ENCODE measurements at regions not wholly inside any gene's neighbourhood (a gene's known extent, or its start where the extent isn't known, plus 50 kb on each side); places are given as distances from the start of the nearest gene placed in this dataset.

- TF ChIP-seq MAX (IDR thresholded peaks at IDR 0.05), result no peak
- no peak for TF ChIP-seq CTCF (IDR thresholded peaks at IDR 0.05)
- no peak for TF ChIP-seq POLR2A (IDR thresholded peaks at IDR 0.05; ENCODE audit: low read length)
- TF ChIP-seq TP53 (CRISPR knock-in tag; IDR thresholded peaks at IDR 0.05), result no peak
These were observed 66.7 kb upstream of the SH3RF3 start for GRCh38 chr2:109062145-109062858.

Data from A549 (cell line).